Activated CD8-positive, alpha-beta memory T cell treated with anti-CD3 and anti-CD28 coated beads, Interleukin-2, amount 50 U/mL, for 1 hour (primary cell): ENCODE measurements at regions not wholly inside any gene's neighbourhood (a gene's known extent, or its start where the extent isn't known, plus 50 kb on each side); places are given as distances from the start of the nearest gene placed in this dataset.

ENCODE experiments used
- DNase-seq: peaks from one replicate; pipeline ENCODE4 v3.0.0-alpha.2; 2020; ENCODE audit errors: extremely low read depth

GRCh38 chr9:81193362-81194339, 495.7 kb downstream of the TLE1 start:
- DNase-seq, result no peak

GRCh38 chr9:81191222-81191621, 498.1 kb downstream of the TLE1 start:
- DNase-seq, result no peak

- DNase-seq, result no peak
Observed at GRCh38 chr9:81190659-81191058, 498.7 kb downstream of the TLE1 start.

- DNase-seq, result no peak
Observed at GRCh38 chr9:81183761-81184160, 505.6 kb downstream of the TLE1 start.

GRCh38 chr9:81182431-81182830, 506.9 kb downstream of the TLE1 start:
- DNase-seq, result no peak

- no peak for DNase-seq
Observed at GRCh38 chr9:81174023-81174422, 515.3 kb downstream of the TLE1 start.

- no peak for DNase-seq
Observed at GRCh38 chr9:81171689-81172088, 517.7 kb downstream of the TLE1 start.

- no peak for DNase-seq
Observed at GRCh38 chr9:81162361-81162760, 527.0 kb downstream of the TLE1 start.

GRCh38 chr9:81156381-81156780, 533.0 kb downstream of the TLE1 start:
- no peak for DNase-seq

GRCh38 chr9:81150016-81150625, 539.2 kb downstream of the TLE1 start:
- DNase-seq, result no peak

GRCh38 chr9:81146684-81147337, 542.5 kb downstream of the TLE1 start:
- no peak for DNase-seq

GRCh38 chr9:81146241-81146640, 543.1 kb downstream of the TLE1 start:
- no peak for DNase-seq

GRCh38 chr9:81145331-81145963, 543.9 kb downstream of the TLE1 start:
- no peak for DNase-seq

GRCh38 chr9:81141961-81142360, 547.4 kb downstream of the TLE1 start:
- DNase-seq, result no peak

- no peak for DNase-seq
Observed at GRCh38 chr9:81137976-81138568, 551.3 kb downstream of the TLE1 start.

- DNase-seq, result no peak
Observed at GRCh38 chr9:81132796-81133195, 556.6 kb downstream of the TLE1 start.

- DNase-seq, result no peak
Observed at GRCh38 chr9:81132318-81132717, 557.0 kb downstream of the TLE1 start.

- no peak for DNase-seq
Observed at GRCh38 chr9:81128701-81129100, 560.6 kb downstream of the TLE1 start.

- DNase-seq, result no peak
Observed at GRCh38 chr9:81125446-81126092, 563.8 kb downstream of the TLE1 start.

GRCh38 chr9:81123526-81123925, 565.8 kb downstream of the TLE1 start:
- no peak for DNase-seq

- DNase-seq, result no peak
Observed at GRCh38 chr9:81122749-81123148, 566.6 kb downstream of the TLE1 start.
